Esophagus squamous epithelium (tissue), 5 donors: ENCODE measurements at regions not wholly inside any gene's neighbourhood (a gene's known extent, or its start where the extent isn't known, plus 50 kb on each side); places are given as distances from the start of the nearest gene placed in this dataset.

Experiments
- DNase-seq: peaks from one replicate; lab custom pipeline; 2025; lab: John Stamatoyannopoulos, UW
- H3K27ac ChIP-seq, 4 donors: fragments of 200-600 bp; sonication (generic); one replicate each; pipeline ENCODE4 v1.5.1; 2016 to 2019; ENCODE audit warnings: mild to moderate bottlenecking in 1 of 4
- H3K27me3 ChIP-seq, 4 donors: fragments of 200-600 bp; sonication (generic); 1 replicate in 3 of 4; 2 replicates in 1 of 4; pipeline versions ENCODE4 v1.5.1 to v1.6.0; 2017 to 2021; ENCODE audit warnings: antibody characterized with exemption in 1 of 4
- H3K36me3 ChIP-seq, 3 donors: fragments of 200-600 bp; sonication (generic); one replicate each; pipeline ENCODE4 v1.5.1; 2016 to 2019
- H3K4me1 ChIP-seq, 3 donors: fragments of 200-600 bp; sonication (generic); one replicate each; pipeline ENCODE4 v1.5.1; 2017 to 2019
- H3K4me3 ChIP-seq, 4 donors: fragments of 200-600 bp; sonication (generic); 1 replicate in 3 of 4; 2 replicates in 1 of 4; pipeline ENCODE4 v1.5.1; 2016 to 2019; ENCODE audit warnings: mild to moderate bottlenecking in 2 of 4, moderate library complexity in 1 of 4
- H3K9me3 ChIP-seq, 3 donors: fragments of 200-600 bp; sonication (generic); one replicate each; pipeline ENCODE4 v1.5.1; 2016 to 2019
- CTCF ChIP-seq, 6 experiments: fragments of 450-650 bp in 4 of 6; fragments of 200-600 bp in 2 of 6; sonication (generic) in 2 of 6; IDR thresholded peaks; one replicate each; pipeline ENCODE4 v1.5.1; 2016 to 2019; ENCODE audit warnings: antibody characterized with exemption in 6 of 6, mild to moderate bottlenecking in 4 of 6, moderate library complexity in 4 of 6
- POLR2A ChIP-seq, 4 donors: fragments of 450-650 bp; IDR thresholded peaks; one replicate each; pipeline ENCODE4 v1.6.1; 2017; ENCODE audit warnings: antibody characterized with exemption in 4 of 4, mild to moderate bottlenecking in 4 of 4, moderate library complexity in 3 of 4
- WGBS, 2 donors: methylation state at CpG; one replicate each; pipeline ENCODE4 v1.1.5; 2018; 5-methylcytosine and 5-hydroxymethylcytosine counted together
- intact Hi-C: fragments of 100-400 bp; cut with DNase I; formaldehyde crosslinking; loops from one replicate; pipeline ENCODE4 v1.15.0; 2022
- donor health status: DM: yes; HTN: yes; CAD: no.

- H3K9me3 ChIP-seq: no peaks in the 10 kb centered on the region
- DNase-seq: no peak
- H3K27me3 ChIP-seq: no peaks in the 10 kb centered on the region
- intact Hi-C loops: no loop called here
- H3K4me3 ChIP-seq: no peak overlapping the region
- WGBS, 2 donors: 22 to 41% methylated on average over 2 of the region's 2 CpGs
- no peak overlapping the region for H3K27ac ChIP-seq
- TF ChIP-seq POLR2A (IDR thresholded peaks at IDR 0.05) (no peak), CTCF (IDR thresholded peaks at IDR 0.05) (peak in 1 of 6 experiments; percentile 18)
- H3K4me1 ChIP-seq: no peaks in the 10 kb centered on the region
- H3K36me3 ChIP-seq: no peaks in the 10 kb centered on the region
Observed at GRCh38 chr7:10022957-10023356, 950.7 kb upstream of the PHF14 start.

- Histone ChIP-seq H3K9me3 (no peaks in the 10 kb centered on the region), H3K36me3 (no peaks in the 10 kb centered on the region), H3K4me1 (no peaks in the 10 kb centered on the region), H3K4me3 (no peak overlapping the region), H3K27ac (no peak overlapping the region), H3K27me3 (no peaks in the 10 kb centered on the region)
- intact Hi-C loops: no loop called here
- 72 to 78% methylated on average over 5 of the region's 5 CpGs for WGBS, 2 donors
- DNase-seq: no peak
- TF ChIP-seq CTCF (IDR thresholded peaks at IDR 0.05) (no peak), POLR2A (IDR thresholded peaks at IDR 0.05) (no peak)
Observed at GRCh38 chr7:10034843-10035556, 938.7 kb upstream of the PHF14 start.

GRCh38 chr7:10036693-10037092, 937.0 kb upstream of the PHF14 start:
- Histone ChIP-seq H3K4me1 (no peaks in the 10 kb centered on the region), H3K36me3 (no peaks in the 10 kb centered on the region), H3K9me3 (no peaks in the 10 kb centered on the region), H3K4me3 (no peak overlapping the region), H3K27me3 (no peaks in the 10 kb centered on the region), H3K27ac (no peak overlapping the region)
- intact Hi-C loops: no loop called here
- DNase-seq: no peak
- TF ChIP-seq POLR2A (IDR thresholded peaks at IDR 0.05) (no peak), CTCF (IDR thresholded peaks at IDR 0.05) (no peak)
- WGBS, 2 donors: 20 to 31% methylated on average over 2 of the region's 2 CpGs

- WGBS, 2 donors: 76 to 77% methylated on average over 1 of the region's 1 CpG
- no peak for DNase-seq
- no peak for TF ChIP-seq CTCF (IDR thresholded peaks at IDR 0.05)
- no peak for TF ChIP-seq POLR2A (IDR thresholded peaks at IDR 0.05)
- Histone ChIP-seq H3K27me3 (no peaks in the 10 kb centered on the region), H3K4me3 (no peak overlapping the region), H3K27ac (no peak overlapping the region), H3K9me3 (no peaks in the 10 kb centered on the region), H3K4me1 (no peaks in the 10 kb centered on the region), H3K36me3 (no peaks in the 10 kb centered on the region)
- intact Hi-C loops: no loop called here
Observed at GRCh38 chr7:10038351-10038750, 935.3 kb upstream of the PHF14 start.

GRCh38 chr7:10040674-10041073, 933.0 kb upstream of the PHF14 start:
- no peaks in the 10 kb centered on the region for H3K27me3 ChIP-seq
- 75 to 81% methylated on average over 3 of the region's 3 CpGs for WGBS, 2 donors
- intact Hi-C loops: no loop called here

More at GRCh38 chr7:10040674-10041073, 933.0 kb upstream of the PHF14 start:
- H3K9me3 ChIP-seq: no peaks in the 10 kb centered on the region
- no peak overlapping the region for H3K4me3 ChIP-seq
- DNase-seq: no peak
- H3K4me1 ChIP-seq: no peaks in the 10 kb centered on the region
- no peak for TF ChIP-seq CTCF (IDR thresholded peaks at IDR 0.05)
- no peak for TF ChIP-seq POLR2A (IDR thresholded peaks at IDR 0.05)
- H3K27ac ChIP-seq: no peak overlapping the region
- no peaks in the 10 kb centered on the region for H3K36me3 ChIP-seq
